ENCODE measurements at regions not wholly inside any gene's neighbourhood (a gene's known extent, or its start where the extent isn't known, plus 50 kb on each side); places are given as distances from the start of the nearest gene placed in this dataset.
"Not testable (repeated sequence)": the region's sequence is repeated elsewhere in the genome, so short reads cannot be mapped to it uniquely, and the experiment has no call there.

GRCh38 chr20:22949331-22950109 lies 85.6 kb upstream of the SSTR4 start:
- DNase-seq: no peak

- DNase-seq: no peak
These were observed 83.1 kb upstream of the SSTR4 start for GRCh38 chr20:22951966-22952365.

- DNase-seq: no peak
These were observed 80.5 kb upstream of the SSTR4 start for GRCh38 chr20:22954661-22955060.

GRCh38 chr20:22958390-22958789 lies 76.7 kb upstream of the SSTR4 start:
- no peak for DNase-seq

- no peak for DNase-seq
These were observed 72.3 kb upstream of the SSTR4 start for GRCh38 chr20:22962567-22963439.

- DNase-seq: no peak
These were observed 71.5 kb upstream of the SSTR4 start for GRCh38 chr20:22963581-22963980.

GRCh38 chr20:22966787-22967464 lies 68.2 kb upstream of the SSTR4 start:
- DNase-seq: no peak

- not testable (repeated sequence) for DNase-seq
These were observed 67.4 kb upstream of the SSTR4 start for GRCh38 chr20:22967706-22968105.

- DNase-seq: not testable (repeated sequence)
These were observed 66.1 kb upstream of the SSTR4 start for GRCh38 chr20:22969031-22969430.

GRCh38 chr20:22971077-22971476 lies 64.0 kb upstream of the SSTR4 start:
- DNase-seq: not testable (repeated sequence)

- no peak for DNase-seq
These were observed 60.8 kb upstream of the SSTR4 start for GRCh38 chr20:22974354-22974753.

- peak; percentile 45 to 51 for DNase-seq
These were observed 57.9 kb upstream of the SSTR4 start for GRCh38 chr20:22977047-22977785.

GRCh38 chr20:22984008-22984407 lies 51.1 kb upstream of the SSTR4 start:
- DNase-seq: no peak

- no peak for DNase-seq
These were observed 50.5 kb upstream of the SSTR4 start for GRCh38 chr20:22984606-22985005.

- no peak for DNase-seq
These were observed 49.8 kb upstream of the SSTR4 start for GRCh38 chr20:22985239-22985778.

All from right lung (tissue), 2 donors.